ENCODE measurements at regions not wholly inside any gene's neighbourhood (a gene's known extent, or its start where the extent isn't known, plus 50 kb on each side); places are given as distances from the start of the nearest gene placed in this dataset.

GRCh38 chr3:190252080-190252479 is 70.2 kb downstream of the CLDN1 start:
- TF ChIP-seq CTCF (conservative IDR thresholded peaks at IDR 0.05; ENCODE audit: low read depth in 2 of 2) (no peak), REST (IDR thresholded peaks at IDR 0.05; ENCODE audit: unreplicated experiment) (no peak), POLR2AphosphoS5 (IDR thresholded peaks at IDR 0.05; ENCODE audit: low read depth) (no peak)
